Hepatocyte (in vitro differentiated cells): ENCODE measurements at regions not wholly inside any gene's neighbourhood (a gene's known extent, or its start where the extent isn't known, plus 50 kb on each side); places are given as distances from the start of the nearest gene placed in this dataset.

Source experiments
- CTCF ChIP-seq: fragments of 200-600 bp; sonication (generic); IDR thresholded peaks from 2 replicates; pipeline ENCODE4 v1.5.1; 2016; ENCODE audit warnings: antibody characterized with exemption, mild to moderate bottlenecking; ENCODE audit not compliant: poor library complexity
- EZH2 ChIP-seq: fragments of 200-600 bp; sonication (generic); IDR thresholded peaks from 2 replicates; pipeline ENCODE4 v1.6.1; 2016; ENCODE audit warnings: antibody characterized with exemption, mild to moderate bottlenecking, borderline replicate concordance
- EZH2phosphoT487 ChIP-seq: fragments of 200-600 bp; sonication (generic); IDR thresholded peaks from one replicate; pipeline ENCODE4 v1.6.1; 2018; ENCODE audit warnings: antibody characterized with exemption, mild to moderate bottlenecking, low read depth, moderate library complexity; ENCODE audit not compliant: unreplicated experiment, severe bottlenecking

- TF ChIP-seq EZH2 (no peak), CTCF (no peak), EZH2phosphoT487 (no peak)
Measured at GRCh38 chr6:11341303-11341702, 108.8 kb upstream of the NEDD9 start.
